HG03521 (cell line): ENCODE measurements at regions not wholly inside any gene's neighbourhood (a gene's known extent, or its start where the extent isn't known, plus 50 kb on each side); places are given as distances from the start of the nearest gene placed in this dataset.
"Not testable (repeated sequence)": the region's sequence is repeated elsewhere in the genome, so short reads cannot be mapped to it uniquely, and the experiment has no call there.

ENCODE experiments used
- ATAC-seq: cut with Tn5 transposase; IDR thresholded peaks from one replicate; pipeline ENCODE4 v1.9.1; 2021; ENCODE audit warnings: mild to moderate bottlenecking, moderate library complexity; ENCODE audit not compliant: unreplicated experiment

- no peak for ATAC-seq
These were observed 211.9 kb upstream of the IRX4 start for GRCh38 chr5:2094616-2094995.

DNA sequence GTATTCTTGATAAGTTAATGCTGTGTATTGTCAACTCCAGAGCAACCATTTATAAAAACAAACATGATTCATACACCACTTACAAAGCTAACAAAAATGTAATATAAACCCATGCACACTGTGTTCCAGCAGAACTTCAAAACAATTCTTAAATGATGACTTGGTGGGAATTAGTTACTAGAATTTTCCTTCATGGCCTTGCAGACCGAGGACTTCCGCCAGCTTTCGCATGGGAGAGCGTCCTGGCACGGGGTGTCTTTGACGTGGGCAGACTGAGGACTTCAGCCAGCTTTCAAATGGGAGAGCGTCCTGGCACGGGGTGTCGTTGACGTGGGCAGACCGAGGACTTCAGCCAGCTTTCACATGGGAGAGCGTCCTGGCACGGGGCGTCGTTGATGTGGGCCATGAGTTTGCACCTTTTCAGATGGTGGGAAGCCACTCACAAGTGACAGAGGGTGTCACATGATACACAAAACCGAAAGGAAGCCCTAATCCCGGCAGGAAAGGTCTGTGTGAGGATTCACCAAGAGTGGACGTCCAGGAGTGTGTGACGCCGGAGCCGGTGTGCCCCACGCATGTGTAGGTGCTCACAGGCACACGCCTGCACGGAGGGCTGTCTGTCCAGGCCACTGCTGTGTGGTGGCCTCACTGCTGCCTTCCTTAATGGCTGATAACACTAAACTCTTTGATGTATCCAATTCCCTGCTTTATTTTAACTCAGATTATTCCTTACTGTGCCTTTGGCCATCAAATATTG, 211.3 kb upstream of the IRX4 start:
- no peak for ATAC-seq

DNA sequence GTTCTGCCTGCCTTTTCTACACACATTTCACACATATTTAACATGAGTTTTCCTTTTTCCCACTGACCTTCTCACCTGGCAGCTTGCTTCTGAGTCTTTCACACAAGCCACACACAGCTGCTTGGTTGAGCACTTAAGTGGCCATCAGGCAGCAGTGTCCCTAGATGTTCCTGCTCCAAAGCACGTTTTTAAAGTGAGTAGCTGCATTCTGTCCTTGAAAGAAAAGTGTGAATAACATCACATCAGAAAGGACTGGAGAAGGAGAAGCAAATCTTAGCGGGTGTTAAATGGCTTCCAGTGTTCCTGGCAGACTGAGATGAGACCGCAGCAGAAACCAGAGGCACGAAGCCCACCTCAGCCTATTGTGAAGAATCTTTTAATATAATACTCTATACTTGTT, 209.2 kb upstream of the IRX4 start:
- no peak for ATAC-seq

GRCh38 chr5:2087980-2088379, 205.3 kb upstream of the IRX4 start:
- ATAC-seq = no peak

GRCh38 chr5:2075365-2075764, 192.6 kb upstream of the IRX4 start:
- ATAC-seq = no peak

GRCh38 chr5:2071562-2071961, 188.8 kb upstream of the IRX4 start:
- ATAC-seq = no peak

DNA sequence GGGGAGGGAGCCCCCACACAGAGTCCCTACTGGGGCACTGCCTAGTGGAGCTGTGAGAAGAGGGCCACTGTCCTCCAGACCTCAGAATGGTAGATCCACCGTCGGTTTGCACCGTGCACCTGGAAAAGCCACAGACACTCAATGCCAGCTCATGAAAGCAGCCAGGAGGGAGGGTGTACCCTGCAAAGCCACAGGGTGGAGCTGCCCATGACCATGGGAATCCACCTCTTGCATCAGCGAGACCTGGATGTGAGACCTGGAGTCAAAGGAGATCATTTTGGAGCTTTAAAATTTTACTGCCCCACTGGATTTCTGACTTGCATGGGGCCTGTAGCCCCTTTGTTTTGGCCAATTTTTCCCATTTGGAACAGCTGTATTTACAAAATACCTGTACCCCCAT, 188.1 kb upstream of the IRX4 start:
- not testable (repeated sequence) for ATAC-seq

- no peak for ATAC-seq
These were observed 185.8 kb upstream of the IRX4 start for GRCh38 chr5:2068531-2068930.

DNA sequence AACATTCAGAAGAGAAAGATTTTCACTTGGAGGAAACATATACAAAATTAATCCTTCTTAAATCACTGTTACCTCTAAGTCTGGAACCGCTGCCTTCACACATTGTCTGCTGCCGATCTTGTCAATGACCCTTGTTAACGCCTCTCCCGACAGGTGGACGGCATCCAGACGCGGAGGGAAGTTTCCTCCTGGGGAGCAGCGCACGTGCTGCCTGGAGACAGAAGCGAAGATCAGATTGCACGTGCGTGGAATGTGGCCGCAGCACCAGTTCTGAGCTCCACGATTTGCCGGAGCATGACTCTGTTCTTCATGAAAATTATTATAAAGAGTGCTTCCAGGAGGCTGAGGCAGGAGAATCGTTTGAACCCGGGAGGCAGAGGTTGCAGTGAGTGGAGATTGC, 183.6 kb upstream of the IRX4 start:
- no peak for ATAC-seq

DNA sequence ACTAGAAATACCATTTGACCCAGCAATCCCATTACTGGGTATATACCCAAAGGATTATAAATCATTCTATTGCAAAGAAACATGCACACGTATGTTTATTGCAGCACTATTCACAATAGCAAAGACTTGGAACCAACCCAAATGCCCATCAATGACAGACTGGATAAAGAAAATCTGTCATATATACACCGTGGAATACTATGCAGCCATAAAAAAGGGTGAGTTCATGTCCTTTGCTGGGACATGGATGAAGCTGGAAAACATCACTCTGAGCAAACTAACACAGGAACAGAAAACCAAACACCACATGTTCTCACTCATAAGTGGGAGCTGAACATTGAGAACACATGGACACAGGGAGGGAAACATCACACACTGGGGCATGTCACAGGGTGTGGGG, 180.7 kb upstream of the IRX4 start:
- not testable (repeated sequence) for ATAC-seq

DNA sequence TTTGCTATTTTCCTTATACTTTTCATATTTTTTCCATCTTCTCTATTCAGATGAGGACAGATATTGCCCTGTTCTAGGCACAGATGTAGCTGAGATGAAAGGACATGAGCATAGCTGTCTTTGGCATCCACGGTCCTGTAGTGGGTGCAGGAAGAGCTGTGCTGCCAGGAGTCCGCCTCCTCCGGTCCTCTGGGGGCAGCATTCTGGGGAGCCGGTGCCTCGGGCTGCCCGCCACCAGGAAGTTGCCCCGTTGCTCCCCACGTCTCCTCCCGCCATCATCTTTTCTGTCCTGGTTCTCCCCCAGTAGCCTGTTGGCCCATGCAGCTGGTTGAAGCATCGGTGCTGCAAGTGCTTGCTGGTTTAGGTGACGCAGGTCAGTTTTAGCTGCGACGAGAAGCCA, 170.0 kb upstream of the IRX4 start:
- no peak for ATAC-seq

GRCh38 chr5:2049876-2050275, 167.2 kb upstream of the IRX4 start:
- ATAC-seq = no peak

GRCh38 chr5:2048664-2049063, 165.9 kb upstream of the IRX4 start:
- no peak for ATAC-seq

DNA sequence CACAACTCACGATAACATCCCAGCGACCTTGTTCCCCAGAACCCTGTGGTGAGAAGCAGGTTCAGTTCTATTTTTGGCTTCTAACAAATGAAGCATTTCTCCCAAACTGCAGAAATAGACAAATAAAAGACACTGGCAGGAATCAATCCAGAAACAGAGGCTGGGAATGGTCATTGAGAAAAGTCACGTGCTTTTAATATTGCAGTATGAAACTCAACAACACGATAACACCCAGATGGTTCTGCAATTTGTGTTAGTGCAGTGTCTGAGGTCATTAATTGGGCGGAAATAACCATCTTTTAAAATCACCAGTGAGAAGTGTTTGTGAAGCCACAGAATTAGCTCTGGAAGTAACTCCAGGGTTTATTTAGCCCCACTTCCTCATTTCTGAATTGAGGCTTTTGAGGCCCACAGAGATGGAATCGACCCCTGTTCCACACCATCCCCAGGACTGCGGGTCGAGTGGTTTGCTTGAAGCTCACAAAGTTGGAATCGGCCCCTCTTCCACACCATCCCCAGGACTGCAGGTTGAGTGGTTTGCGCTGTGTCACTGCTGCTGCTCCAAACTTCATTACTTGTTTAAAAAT, 164.7 kb upstream of the IRX4 start:
- ATAC-seq = no peak

- no peak for ATAC-seq
These were observed 161.3 kb upstream of the IRX4 start for GRCh38 chr5:2044041-2044440.

- ATAC-seq = no peak
These were observed 156.4 kb upstream of the IRX4 start for GRCh38 chr5:2039180-2039531.

GRCh38 chr5:2038321-2039179, 155.8 kb upstream of the IRX4 start:
- ATAC-seq = peak; percentile 90

GRCh38 chr5:2036885-2037284, 154.2 kb upstream of the IRX4 start:
- ATAC-seq = no peak

- no peak for ATAC-seq
These were observed 149.7 kb upstream of the IRX4 start for GRCh38 chr5:2032432-2032831.

DNA sequence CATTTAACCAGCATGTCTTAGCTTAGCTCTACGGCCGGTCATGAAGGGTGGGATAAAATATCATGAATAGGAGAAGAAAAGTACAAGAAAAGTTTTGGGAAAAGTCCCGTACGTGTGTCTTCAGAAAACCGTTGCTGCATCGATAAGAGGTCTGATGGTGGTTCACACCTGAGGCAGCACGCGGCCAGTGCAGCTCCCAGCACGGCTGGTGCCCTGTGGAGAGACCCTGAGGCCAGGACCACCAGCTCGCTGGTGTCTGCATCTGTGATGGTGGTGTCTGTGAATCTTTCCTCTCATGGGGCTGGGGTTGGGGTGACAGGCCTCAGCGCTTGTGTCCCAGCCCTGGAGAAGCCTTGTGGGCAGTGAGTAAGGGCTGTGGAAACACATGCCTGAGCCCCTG, 148.9 kb upstream of the IRX4 start:
- ATAC-seq = no peak

GRCh38 chr5:2030131-2030530, 147.4 kb upstream of the IRX4 start:
- ATAC-seq = no peak

- ATAC-seq = no peak
These were observed 146.5 kb upstream of the IRX4 start for GRCh38 chr5:2029206-2029605.
